Heart right ventricle (tissue), 16 donors: ENCODE measurements at regions not wholly inside any gene's neighbourhood (a gene's known extent, or its start where the extent isn't known, plus 50 kb on each side); places are given as distances from the start of the nearest gene placed in this dataset.
A peak's percentile ranks its signal among the peaks of the same experiment; 100 is the strongest.
"Not testable (repeated sequence)": the region's sequence is repeated elsewhere in the genome, so short reads cannot be mapped to it uniquely, and the experiment has no call there.

Experiments used
- ATAC-seq, 8 donors: fragments of 200-7000 bp; cut with Tn5 transposase; one replicate each; pipeline ENCODE4 v1.9.1; 2020; ENCODE audit warnings: mild to moderate bottlenecking in 8 of 8, moderate library complexity in 8 of 8, moderate number of reproducible peaks in 1 of 8
- DNase-seq, 2 donors: peaks; one replicate each; pipeline ENCODE4 v3.0.0-alpha.2; 2020
- H3K27ac ChIP-seq, 10 donors: fragments of 200-600 bp; sonication (generic) in 2 of 10; one replicate each; pipeline versions ENCODE4 v1.5.0 to v1.8.0; 2020 to 2022; ENCODE audit warnings: mild to moderate bottlenecking in 3 of 10
- H3K27me3 ChIP-seq, 7 donors: fragments of 200-600 bp; one replicate each; pipeline ENCODE4 v1.8.0; 2021 to 2022; ENCODE audit warnings: mild to moderate bottlenecking in 2 of 7
- H3K36me3 ChIP-seq, 9 donors: fragments of 200-600 bp; sonication (generic) in 1 of 9; one replicate each; pipeline versions ENCODE4 v1.5.0 to v1.8.0; 2020 to 2022; ENCODE audit warnings: mild to moderate bottlenecking in 2 of 9
- H3K4me1 ChIP-seq, 9 donors: fragments of 200-600 bp; sonication (generic) in 1 of 9; one replicate each; pipeline versions ENCODE4 v1.5.0 to v1.8.0; 2020 to 2022; ENCODE audit warnings: mild to moderate bottlenecking in 4 of 9
- H3K4me3 ChIP-seq, 10 donors: fragments of 200-600 bp; sonication (generic) in 2 of 10; one replicate each; pipeline versions ENCODE4 v1.5.0 to v1.8.0; 2020 to 2022; ENCODE audit warnings: mild to moderate bottlenecking in 7 of 10, moderate library complexity in 2 of 10
- H3K9me3 ChIP-seq, 11 donors: fragments of 200-600 bp in 10 of 11; sonication (generic) in 2 of 11; one replicate each; pipeline versions ENCODE4 v1.5.0 to v1.8.0; 2013 to 2022; ENCODE audit warnings: mild to moderate bottlenecking in 2 of 11, control low read depth in 1 of 11, moderate library complexity in 1 of 11
- WGBS, 2 donors: extraction: QIAGEN DNeasy Blood & Tissue Kit; methylation state at CpG; one replicate each; pipeline ENCODE4 v1.1.7; 2013; ENCODE audit warnings: inconsistent platforms in 1 of 2; 5-methylcytosine and 5-hydroxymethylcytosine counted together
- intact Hi-C, 10 donors: fragments of 100-400 bp; cut with DNase I; formaldehyde crosslinking; loops; one replicate each; pipeline versions ENCODE4 v1.11.1 to v1.14.2; 2022
- TF ChIP-seq, protein P1 (sequence below), 9 donors: fragments of 200-600 bp; sonication (generic) in 2 of 9; IDR thresholded peaks; one replicate each; pipeline versions ENCODE4 v1.5.0 to v1.8.0; 2021 to 2022; ENCODE audit warnings: antibody characterized with exemption in 9 of 9, mild to moderate bottlenecking in 5 of 9, moderate library complexity in 1 of 9
- donor health status: Arrhythmogenic right ventricular cardiomyopathy.
- donor health status: ischemic (EF 13 %, LVEDD 7.1; RV severe dilation, severe dysfunction).
- donor health status: healthy with polysubstance abuse.
- donor health status: DM: no; HTN: yes; CAD: no.
- donor health status: DM: no; HTN: no; CAD: no.
- donor health status: ischemic (EF 25% LVEDD 6.9; RV normal size, moderate dysfunction).
- donor health status: ischemic (EF 25% LVEDD 5.7; RV mildly dilated, moderate dysfunction).
- donor health status: healthy.
- donor health status: DM: yes; HTN: yes; CAD: no.
- donor health status: Ischemic cardiomyopathy.
- donor health status: ischemic (EF 35%, LVEDD 5.7; RV mildly dilated, moderate dysfunction).
- donor health status: nonischemic (EF 11% LVEDD 7.7; RV severe dilation, severe dysfunction).
- donor health status: DM: yes; HTN: yes; CAD: no.
- donor health status: PGD.
- donor health status: ischemic (EF 29% LVEDD 5.4; RV normal size, mild dysfunction).
- donor health status: nonischemic (EF 23%, LVEDD 6.1; RV moderate dilation, normal function).

DNA sequence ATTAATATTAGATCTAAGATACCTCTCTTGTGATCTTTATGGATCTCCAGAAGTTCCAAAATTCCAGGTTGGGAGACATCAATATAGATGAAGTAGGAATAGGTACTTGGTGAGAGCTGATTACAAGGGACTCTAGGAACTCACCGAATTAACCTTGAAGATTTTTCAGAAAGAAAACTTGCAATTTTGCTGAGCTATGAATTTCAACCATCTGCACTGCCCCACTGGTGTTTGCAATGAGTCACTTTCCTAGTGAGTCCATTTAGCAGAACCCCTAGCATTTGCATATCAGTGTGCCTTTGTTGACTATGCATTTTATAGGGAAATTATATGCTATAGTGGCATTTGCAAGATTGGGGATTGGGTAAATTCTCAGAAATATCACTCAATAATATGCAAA is 122.0 kb downstream of the CTNND1 start:
- Histone ChIP-seq H3K27me3 (no peaks in the 10 kb centered on the region), H3K27ac (no peak overlapping the region), H3K4me1 (peaks cover 0 to 10% (median 0%) of the 10 kb centered on the region in 9 donors), H3K9me3 (no peaks in the 10 kb centered on the region), H3K4me3 (no peak overlapping the region), H3K36me3 (no peaks in the 10 kb centered on the region)
- DNase-seq, result no peak
- intact Hi-C loops, result no loop called here
- no peak for ATAC-seq
- WGBS, 2 donors, result 83 to 92% methylated on average over 1 of the region's 1 CpG
- TF ChIP-seq, protein P1, sequence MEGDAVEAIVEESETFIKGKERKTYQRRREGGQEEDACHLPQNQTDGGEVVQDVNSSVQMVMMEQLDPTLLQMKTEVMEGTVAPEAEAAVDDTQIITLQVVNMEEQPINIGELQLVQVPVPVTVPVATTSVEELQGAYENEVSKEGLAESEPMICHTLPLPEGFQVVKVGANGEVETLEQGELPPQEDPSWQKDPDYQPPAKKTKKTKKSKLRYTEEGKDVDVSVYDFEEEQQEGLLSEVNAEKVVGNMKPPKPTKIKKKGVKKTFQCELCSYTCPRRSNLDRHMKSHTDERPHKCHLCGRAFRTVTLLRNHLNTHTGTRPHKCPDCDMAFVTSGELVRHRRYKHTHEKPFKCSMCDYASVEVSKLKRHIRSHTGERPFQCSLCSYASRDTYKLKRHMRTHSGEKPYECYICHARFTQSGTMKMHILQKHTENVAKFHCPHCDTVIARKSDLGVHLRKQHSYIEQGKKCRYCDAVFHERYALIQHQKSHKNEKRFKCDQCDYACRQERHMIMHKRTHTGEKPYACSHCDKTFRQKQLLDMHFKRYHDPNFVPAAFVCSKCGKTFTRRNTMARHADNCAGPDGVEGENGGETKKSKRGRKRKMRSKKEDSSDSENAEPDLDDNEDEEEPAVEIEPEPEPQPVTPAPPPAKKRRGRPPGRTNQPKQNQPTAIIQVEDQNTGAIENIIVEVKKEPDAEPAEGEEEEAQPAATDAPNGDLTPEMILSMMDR (IDR thresholded peaks at IDR 0.05), result no peak

DNA sequence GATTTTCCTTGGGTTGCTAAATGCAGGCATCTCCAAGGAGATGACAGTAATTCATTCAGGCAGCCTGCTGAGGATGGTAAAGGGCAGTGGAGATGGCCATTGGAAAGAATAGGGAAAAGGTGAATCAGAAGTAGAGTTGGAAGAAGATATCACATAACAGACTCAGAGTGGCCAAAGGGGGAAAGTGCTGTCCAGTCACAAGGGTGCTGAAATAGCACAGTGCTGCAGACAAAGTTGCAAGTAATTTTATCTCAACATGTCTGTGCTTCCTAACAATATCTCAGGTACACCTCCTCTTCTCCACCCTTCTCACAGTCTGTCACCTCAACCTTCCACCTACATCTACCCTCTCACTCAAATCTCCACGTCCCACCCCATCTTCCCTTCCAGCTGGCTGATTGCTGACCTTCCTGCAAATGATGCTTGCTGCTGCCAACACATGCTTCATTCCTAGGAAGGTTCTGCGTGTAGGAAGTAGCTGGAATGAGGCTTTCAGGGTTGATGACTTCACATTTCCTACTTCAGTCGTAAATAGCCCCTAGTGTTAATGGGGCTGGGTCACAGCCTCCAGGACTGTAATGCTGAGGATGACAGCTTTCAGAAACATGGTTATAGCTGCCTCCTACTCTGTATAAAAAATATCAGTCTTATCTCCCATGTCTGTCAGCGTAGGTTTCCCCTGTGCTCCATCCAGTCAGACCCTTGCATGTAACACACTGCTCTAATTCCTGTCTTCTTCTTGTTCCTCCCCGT is 123.9 kb downstream of the CTNND1 start:
- 33 to 36% methylated on average over 5 of the region's 5 CpGs for WGBS, 2 donors
- Histone ChIP-seq H3K4me3 (no peak overlapping the region), H3K9me3 (no peaks in the 10 kb centered on the region), H3K27me3 (no peaks in the 10 kb centered on the region), H3K4me1 (peaks cover 0 to 10% (median 0%) of the 10 kb centered on the region in 9 donors), H3K27ac (no peak overlapping the region), H3K36me3 (no peaks in the 10 kb centered on the region)
- intact Hi-C loops, result no loop called here
- DNase-seq (no peak), ATAC-seq (peak in 2 of 8 donors; percentile 24 to 62)
- TF ChIP-seq, protein P1 (IDR thresholded peaks at IDR 0.05), result no peak

DNA sequence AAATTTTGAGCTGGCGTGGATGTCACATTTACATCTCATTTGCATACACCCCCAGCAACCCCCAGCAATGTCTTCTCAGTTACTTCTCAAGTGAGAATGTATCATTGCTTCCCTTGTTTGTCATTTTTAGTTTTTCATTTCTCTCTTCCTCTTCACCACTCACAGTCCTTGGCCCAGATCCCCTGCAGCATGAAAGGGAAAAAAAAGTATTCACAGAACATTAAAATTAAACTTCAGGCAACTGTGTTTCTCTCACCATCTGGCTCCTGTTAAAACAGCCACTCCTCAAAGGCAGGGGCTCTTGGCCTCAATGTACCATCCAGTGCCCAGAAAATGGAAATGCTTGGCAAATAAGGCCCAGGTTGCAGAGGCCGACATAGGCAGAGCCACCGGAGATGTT is 126.8 kb downstream of the CTNND1 start:
- Histone ChIP-seq H3K9me3 (no peaks in the 10 kb centered on the region), H3K4me1 (no peaks in the 10 kb centered on the region), H3K27me3 (no peaks in the 10 kb centered on the region), H3K4me3 (no peak overlapping the region), H3K36me3 (no peaks in the 10 kb centered on the region), H3K27ac (no peak overlapping the region)
- intact Hi-C loops, result no loop called here
- DNase-seq (no peak), ATAC-seq (no peak)
- TF ChIP-seq, protein P1 (IDR thresholded peaks at IDR 0.05), result no peak
- WGBS, 2 donors, result 87 to 89% methylated on average over 3 of the region's 3 CpGs

DNA sequence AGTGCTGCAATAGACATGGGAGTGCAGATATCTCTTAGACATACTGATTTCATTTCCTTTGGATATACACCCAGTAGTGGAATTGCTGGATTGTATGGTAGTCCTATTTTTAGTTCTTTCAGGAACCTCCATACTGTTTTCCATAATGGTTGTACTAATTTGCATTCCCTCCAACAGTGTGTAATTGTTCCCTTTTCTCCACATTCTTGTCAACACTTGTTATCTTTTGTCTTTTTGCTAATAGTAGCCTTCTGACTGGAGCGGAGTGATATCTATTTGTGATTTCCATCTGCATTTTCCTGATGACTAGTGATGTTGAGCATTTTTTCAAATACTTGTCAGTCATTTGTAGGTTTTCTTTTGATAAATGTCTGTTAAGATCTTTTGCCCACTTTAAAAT is 128.9 kb downstream of the CTNND1 start:
- WGBS, 2 donors, result 65 to 70% methylated on average over 1 of the region's 1 CpG
- intact Hi-C loops, result no loop called here
- no peaks in the 10 kb centered on the region for H3K36me3 ChIP-seq
- H3K9me3 ChIP-seq, result peaks cover 0 to 4% (median 0%) of the 10 kb centered on the region in 11 donors
- H3K4me1 ChIP-seq, result no peaks in the 10 kb centered on the region
- DNase-seq (no peak), ATAC-seq (no peak)
- H3K27me3 ChIP-seq, result no peaks in the 10 kb centered on the region
- no peak overlapping the region for H3K4me3 ChIP-seq
- H3K27ac ChIP-seq, result no peak overlapping the region
- TF ChIP-seq, protein P1 (IDR thresholded peaks at IDR 0.05), result no peak

DNA sequence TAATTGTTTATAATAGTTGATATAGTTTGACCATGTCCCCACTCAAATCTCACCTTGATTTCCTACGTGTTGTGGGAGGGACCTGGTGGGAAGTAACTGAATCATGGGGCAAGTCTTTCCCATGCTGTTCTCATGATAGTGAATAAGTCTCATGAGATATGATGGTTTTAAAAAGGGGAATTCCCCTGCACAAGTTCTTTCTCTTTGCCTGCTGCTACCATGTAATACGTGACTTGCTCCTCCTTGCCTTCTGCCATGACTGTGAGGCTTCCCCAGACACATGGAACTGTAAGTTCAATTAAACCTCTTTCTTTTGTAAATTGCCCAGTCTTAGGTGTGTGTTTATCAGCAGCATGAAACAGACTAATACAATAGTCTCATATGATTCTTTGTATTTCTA is 130.5 kb upstream of the OR9Q1 start:
- H3K36me3 ChIP-seq, H3K27ac ChIP-seq, ATAC-seq, intact Hi-C loops, H3K27me3 ChIP-seq, H3K4me1 ChIP-seq, DNase-seq, H3K9me3 ChIP-seq, H3K4me3 ChIP-seq: not testable (repeated sequence)
- WGBS, 2 donors, result 60 to 66% methylated on average over 2 of the region's 2 CpGs
